Adrenal gland (tissue), 5 donors: ENCODE measurements at regions not wholly inside any gene's neighbourhood (a gene's known extent, or its start where the extent isn't known, plus 50 kb on each side); places are given as distances from the start of the nearest gene placed in this dataset.

Source experiments
- CTCF ChIP-seq, 6 experiments: fragments of 450-650 bp in 4 of 6; fragments of 200-600 bp in 2 of 6; sonication (generic) in 1 of 6; IDR thresholded peaks; 1 replicate in 5 of 6; 2 replicates in 1 of 6; pipeline versions ENCODE4 v1.5.1 to v1.8.0; 2016 to 2021; ENCODE audit warnings: antibody characterized with exemption in 6 of 6, mild to moderate bottlenecking in 2 of 6, moderate library complexity in 1 of 6
- POLR2A ChIP-seq, 2 donors: fragments of 450-650 bp; IDR thresholded peaks; one replicate each; pipeline ENCODE4 v1.6.1; 2017; ENCODE audit warnings: antibody characterized with exemption in 2 of 2, mild to moderate bottlenecking in 2 of 2, moderate library complexity in 1 of 2
- donor health status: DM: no; HTN: no; CAD: no.

- no peak for TF ChIP-seq CTCF (IDR thresholded peaks at IDR 0.05)
- no peak for TF ChIP-seq POLR2A (IDR thresholded peaks at IDR 0.05)
Observed at GRCh38 chr20:40607927-40608326, 81.1 kb downstream of the MAFB start.
